Activated CD4-positive, alpha-beta T cell treated with anti-CD3 and anti-CD28 coated beads for 48 hours (primary cell): ENCODE measurements at regions not wholly inside any gene's neighbourhood (a gene's known extent, or its start where the extent isn't known, plus 50 kb on each side); places are given as distances from the start of the nearest gene placed in this dataset.
"Not testable (repeated sequence)": the region's sequence is repeated elsewhere in the genome, so short reads cannot be mapped to it uniquely, and the experiment has no call there.

Experiments
- DNase-seq: peaks from one replicate; pipeline ENCODE4 v3.0.0-alpha.2; 2020

DNA sequence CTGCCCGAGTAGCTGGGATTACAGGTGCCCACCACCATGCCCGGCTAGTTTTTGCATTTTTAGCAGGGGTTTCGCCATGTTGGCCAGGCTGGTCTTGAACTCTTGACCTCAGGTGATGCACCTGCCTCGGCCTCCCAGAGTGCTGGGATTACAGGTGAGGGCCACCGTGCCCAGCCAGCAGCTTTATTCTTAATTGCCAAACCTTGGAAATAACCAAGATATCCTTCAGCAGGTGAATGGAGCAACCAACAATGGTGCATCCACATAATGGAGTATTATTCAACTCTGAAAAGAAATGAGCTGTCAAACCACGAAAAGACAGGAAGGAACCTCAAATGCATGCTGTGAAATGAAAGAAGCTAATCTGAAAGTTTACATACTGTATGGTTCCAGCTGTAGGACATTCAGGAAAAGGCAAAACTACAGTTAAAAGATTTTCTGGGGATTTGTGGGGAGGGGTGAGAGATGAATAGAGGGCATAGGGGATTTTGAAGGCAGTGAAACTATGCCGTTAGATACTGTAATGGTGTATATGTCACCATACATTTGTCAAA is 118.8 kb upstream of the CCND2 start:
- DNase-seq = no peak

DNA sequence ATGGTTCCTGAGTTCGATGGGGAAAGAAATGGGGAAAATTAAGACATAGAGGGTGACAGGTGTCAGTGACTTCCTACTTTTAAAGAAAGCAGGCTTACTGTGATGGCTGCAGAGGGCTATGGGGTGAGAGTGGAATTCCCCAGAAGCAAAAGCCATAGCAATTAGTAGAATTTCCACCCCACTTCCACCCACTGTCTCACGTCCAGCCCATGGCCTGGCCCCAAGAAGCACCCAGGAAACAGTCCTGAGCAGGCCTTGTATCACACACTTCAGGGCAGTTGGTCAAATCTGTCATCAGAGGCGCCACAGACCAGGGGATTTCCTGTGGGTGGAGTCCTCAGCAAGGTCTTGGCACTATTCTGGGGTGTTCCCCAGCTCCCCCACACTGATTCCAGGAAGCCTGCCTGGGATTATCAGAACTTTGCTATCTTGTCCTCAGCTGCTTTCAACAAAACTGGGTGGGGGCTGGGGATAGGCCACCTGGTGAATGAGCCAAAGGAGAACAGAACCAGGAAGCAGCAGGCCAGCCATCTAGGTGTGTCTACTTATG is 120.1 kb upstream of the CCND2 start:
- DNase-seq = peak; percentile 72

DNA sequence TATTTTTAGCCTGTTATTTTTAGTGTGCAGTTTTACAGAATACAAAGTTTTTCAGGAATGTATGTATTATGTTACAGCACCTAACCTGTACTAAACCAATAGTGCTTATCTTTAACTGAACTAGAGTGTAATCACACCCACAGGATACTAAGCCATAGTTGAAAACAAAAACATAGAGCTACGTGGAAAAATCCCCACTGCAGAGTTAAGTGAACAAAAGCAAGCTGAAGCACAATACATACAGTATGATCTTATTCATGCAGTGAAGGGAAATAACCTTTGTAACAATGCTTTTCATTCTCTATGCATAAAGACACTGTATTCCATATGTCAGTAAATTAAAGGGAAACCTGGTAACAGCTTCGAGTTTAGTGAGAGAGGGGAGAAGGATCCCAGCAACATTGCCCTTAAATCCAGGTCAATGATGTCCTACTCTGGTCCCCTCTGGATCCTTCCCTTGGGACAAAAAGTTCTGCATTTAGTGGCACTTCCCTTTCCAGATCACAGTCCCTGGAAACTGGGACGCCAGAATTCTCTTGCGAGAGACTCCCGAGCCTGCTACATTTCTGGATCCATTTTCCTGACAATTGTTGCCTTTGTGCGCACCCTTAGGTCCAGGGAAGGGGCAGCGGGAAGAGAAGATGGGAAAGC is 121.3 kb upstream of the CCND2 start:
- DNase-seq = no peak

DNA sequence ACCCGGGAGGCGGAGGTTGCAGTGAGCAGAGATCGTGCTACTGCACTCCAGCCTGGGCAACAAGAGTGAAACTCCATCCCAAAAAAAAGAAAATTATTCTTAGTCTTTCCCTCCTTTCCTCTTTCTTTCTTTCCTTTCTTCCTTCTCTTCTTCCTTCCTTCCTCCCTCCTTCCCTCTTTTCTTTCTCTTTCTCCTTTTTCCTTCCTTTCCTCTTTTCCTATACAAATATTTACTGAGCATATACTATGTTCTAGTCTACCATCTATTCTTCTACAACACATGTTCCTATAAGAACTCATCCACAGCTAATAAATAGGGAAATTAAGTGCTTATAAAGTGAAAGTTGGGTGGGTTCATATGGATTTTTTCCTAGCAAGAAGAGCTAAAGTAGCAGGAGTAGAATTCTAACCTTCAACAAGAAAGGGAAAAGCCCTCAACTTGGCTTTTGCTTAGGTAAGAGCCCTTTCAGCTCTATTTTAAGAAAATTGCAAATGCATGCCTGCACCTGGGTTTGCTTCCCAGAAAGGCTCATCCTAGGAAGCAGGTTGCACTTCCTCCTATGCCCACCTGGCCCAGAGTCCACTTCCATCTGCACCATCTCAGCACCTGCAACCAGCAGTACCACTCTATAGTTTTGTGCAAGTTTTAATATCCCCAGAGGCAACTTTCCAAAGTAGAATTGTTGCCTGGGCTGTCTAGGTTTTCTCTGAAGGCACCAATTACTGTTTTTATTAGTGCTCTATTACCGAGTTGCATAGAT is 122.0 kb upstream of the CCND2 start:
- DNase-seq = no peak

DNA sequence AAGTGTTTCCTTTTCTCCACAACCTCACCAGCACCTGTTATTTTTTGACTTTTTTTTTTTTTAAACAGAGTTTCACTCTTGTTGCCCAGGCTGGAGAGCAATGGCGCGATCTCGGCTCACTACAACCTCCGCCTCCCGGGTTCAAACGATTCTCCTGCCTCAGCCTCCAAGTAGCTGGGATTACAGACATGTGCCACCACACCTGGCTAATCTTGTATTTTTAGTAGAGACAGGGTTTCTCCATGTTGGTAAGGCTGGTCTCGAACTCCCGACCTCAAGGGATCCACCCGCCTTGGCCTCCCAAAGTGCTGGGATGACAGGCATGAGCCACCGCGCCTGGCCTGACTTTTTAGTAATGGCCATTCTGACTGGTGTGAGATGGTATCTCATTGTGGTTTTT is 123.2 kb upstream of the CCND2 start:
- DNase-seq = not testable (repeated sequence)

DNA sequence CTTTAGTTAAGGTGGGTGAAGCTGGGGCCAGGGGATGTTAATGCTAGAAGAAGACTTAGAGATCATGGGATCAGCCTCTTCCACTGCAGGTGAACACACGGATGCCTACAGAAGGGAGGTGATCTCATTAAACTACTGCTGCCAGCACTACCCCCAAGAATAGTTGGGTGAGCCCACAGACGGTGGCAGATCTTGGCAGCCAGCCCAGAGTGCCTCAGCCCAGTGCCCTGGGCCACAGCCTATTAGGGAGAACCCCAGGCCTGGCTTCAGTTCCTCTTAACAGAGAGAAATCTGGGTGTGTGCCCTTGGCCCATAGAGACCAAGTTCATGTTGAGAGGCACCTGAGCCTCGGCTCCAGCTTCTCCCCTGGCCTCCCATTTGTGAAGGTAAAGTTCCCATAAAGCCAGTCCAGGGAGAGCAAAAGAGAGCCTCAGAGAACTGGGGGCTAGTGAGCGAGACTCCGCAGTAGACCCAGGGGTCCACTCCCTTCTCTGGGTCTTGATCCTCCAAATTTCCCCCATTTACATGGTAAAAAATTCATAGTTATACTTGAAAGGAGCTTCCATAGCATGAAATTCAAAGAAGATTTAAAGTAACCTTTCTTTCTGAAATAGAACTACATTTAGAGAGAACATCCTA is 125.0 kb upstream of the CCND2 start:
- DNase-seq = peak; percentile 64

DNA sequence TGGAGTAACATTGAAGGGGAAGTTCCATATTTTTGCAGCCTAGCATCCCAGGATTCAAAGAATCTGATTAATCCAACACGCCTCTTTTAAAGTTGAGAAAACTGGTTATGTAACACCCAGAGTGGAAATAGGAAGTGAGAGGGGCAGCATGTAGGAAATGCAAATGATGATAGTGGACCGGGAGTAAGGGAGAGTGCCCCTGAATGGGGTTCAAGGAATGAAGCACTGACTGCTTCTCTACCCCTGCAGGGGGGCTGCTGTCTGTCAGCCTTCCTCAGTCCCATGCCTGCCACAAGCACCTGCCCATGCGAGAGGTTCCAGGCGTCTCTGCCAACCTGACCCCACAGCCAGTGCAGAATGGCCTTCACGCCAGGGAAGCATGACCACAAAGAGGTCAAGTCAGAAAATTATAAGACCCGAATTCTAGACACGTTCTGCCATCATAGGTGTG is 126.5 kb upstream of the CCND2 start:
- no peak for DNase-seq

DNA sequence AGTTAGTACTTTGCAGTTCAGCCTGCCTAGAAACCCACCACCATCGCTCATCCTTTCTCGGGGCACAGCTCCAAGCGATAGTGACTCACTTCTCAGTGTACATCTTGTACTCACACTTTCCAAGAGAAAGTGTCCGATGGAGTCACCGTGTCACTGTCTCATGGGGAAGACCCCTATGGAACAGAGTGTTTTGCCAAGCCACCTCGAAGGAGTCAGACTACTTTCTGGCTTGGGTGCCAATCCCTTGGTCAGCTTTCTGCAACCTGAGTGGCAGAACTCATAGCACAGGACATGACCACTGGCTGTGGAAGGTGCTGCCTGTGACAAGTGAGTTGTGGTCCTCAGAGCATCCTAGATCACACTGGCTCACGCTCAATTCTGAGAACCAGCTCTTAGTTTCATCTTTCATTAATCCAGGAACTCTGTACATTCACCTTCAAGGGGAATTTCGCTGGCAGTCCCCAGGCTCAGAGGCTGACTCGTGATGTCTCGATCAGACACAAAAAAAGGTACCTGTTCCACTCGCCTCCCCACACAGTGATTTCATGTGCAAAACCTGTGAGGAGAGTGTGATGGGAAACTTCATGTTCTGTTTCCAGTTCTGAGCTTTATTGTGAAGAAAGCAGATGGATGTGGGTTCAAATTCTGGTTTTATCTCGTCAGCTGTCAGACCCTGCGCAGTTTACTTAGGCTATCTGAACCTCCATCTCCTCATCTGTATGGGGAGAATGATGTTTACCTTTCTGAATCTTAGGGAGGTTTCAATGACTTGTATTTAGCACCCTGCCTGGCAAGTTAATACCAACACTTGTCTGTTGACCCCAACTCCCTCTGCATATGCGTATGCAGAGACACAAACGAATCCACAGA is 127.3 kb upstream of the CCND2 start:
- peak; percentile 80 for DNase-seq

DNA sequence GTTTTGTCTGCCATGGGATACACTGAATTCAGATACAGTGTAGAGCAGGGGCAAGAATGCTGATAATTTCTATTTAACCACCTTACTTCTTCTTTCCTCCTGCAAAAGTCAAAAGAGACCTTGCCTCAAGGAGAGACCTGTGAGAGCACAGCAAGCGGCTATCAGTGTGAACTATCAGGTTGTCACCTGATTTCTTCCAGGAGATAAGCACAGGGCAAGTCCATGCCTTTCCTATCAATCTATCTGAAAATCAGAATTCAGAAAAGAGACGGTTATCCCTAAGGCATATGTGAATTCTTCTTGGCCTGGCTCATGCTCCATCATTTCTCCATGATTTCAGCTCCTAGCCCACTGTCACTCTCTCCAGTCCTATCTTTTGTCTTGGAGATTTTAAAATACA is 128.9 kb upstream of the CCND2 start:
- DNase-seq = no peak

DNA sequence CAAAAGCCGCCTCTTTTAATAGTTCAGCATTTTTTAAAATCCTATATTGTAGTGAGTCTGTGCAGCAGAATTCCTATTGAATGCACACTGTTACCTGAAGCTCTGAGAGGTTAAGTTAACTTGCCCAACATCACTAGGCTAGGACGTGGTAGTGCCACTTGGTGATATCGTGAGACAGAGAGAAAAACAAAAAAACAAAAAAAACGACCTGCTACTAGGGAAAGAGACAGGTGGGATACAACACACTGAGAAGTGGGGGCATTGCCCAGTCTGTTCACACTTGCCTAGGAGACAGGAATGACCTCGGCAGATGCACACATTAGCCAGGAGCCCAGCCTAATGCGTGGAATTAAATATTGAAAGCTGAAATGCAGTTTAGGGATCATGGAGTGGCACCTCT is 129.7 kb upstream of the CCND2 start:
- peak; percentile 33 for DNase-seq

DNA sequence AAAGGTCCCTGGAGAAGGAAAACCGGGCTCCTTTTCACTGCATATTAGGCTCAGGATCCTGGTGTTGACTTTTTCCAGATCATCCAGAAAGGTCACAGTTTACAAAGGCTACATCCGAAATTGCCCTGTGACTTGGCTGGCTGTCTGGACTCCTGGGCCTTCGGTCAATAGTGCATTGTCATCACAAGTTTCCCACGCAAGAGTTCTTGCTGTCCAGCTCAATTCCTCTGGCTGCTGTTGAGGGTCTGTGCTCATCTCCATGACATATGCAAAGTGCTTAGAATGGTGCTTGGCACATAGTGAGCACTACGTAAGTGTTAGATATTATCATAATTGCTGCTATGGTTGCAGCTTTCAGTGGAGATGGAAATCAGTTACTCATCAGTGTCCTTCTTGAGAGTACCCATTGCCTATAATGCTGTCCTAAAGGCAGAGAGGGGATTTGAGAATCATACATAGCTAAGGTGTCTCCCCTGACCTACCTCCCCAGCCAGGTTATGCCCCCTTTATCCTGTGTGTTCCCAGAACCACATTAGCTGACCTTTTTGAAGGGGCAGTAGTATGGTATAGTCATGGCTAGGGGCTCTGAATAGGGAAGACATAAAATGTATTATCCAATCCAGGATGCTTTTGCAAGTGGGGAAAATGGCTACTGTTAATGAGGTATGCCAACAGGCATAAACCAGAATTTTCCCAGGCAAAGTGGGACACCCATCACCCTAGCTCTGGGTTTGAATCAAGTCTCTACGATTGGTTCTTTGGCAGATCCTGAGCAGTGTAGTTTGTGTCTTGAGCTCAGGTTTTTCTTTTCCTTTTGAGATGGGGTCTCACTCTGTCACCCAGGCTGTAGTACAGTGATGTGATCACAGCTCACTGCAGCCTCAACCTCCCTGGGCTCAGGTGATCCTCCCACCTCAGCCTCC is 132.0 kb upstream of the CCND2 start:
- peak; percentile 21 for DNase-seq

DNA sequence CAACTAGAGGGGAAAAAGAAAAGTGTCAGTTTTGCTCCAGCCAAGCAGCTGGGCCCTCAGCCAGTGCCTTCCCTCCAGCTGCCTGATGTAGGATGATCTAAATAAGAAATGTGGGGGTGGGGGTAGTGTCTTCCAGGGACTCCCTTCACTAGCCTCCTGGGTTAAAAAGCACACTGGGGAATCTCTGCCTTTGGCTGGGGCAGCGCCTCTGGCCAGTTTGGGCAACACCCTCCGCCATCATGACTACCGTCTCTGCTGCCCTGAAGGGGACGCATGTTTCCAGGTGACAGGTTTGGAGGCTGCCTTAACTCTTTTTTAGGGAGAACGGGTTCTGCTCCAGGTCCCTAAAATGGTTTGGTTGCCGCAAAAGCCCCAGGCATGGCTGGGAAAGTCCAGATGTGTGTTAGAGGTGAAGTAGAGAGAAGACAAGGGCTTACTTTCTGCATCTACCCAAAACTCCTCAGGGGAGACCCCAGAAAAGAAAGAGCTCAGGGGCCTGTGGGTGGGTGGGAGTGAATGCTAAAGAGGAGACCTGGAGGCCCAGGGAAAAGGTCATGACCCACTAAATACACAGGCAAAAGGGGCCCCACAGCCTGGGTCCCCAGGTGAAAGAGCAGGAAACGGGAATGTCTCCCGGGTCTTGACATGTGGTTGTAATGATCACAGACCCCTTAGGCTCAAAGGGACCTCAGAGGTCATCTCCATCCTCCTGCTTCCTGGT is 132.8 kb upstream of the CCND2 start:
- no peak for DNase-seq

DNA sequence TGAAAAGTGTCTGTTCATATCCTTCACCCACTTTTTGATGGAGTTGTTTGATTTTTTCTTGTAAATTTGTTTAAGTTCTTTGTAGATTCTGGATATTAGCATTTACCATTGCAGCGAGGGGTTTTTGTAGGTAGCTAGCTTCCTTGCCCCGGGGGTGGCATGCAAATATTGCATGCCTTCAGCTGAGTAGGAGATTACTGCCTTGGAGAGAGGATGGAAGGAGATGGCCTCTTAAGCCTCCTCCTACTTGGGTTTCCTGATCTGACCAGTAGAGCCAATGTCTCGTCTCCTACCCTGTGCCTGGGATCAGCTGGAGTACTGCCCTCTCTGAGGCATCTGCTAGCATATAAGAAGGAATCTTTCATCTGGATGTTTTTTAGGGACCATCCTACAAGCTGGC is 134.4 kb upstream of the CCND2 start:
- no peak for DNase-seq

DNA sequence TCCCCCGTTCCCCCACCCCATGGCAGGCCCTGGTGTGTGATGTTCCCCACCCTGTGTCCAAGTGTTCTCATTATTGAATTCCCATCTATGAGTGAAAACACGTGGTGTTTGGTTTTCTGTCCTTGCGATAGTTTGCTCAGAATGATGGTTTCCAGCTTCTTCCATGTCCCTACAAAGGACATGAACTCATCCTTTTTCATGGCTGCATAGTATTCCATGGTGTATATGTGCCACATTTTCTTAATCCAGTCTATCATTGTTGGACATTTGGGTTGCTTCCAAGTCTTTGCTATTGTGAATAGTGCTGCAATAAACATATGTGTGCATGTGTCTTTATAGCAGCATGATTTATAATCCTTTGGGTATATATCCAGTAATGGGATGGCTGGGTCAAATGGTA is 135.0 kb upstream of the CCND2 start:
- not testable (repeated sequence) for DNase-seq

DNA sequence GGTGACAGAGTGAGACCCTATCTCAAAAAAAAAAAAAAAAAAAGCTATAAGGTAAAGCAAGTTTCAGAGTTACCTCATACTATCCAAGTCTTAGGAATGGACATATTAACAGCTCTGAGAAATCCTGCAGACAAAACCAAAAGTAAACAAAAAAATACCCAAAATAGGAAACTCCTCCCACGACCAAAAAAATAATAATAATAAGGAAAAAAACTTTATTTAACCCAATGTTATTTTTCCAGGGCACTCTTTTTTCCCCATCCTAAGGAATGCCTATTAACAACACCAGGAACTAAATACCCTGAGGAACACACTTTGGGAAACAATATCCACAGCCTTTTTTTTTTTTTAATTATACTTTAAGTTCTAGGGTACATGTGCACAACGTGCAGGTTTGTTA is 135.5 kb upstream of the CCND2 start:
- DNase-seq = no peak

DNA sequence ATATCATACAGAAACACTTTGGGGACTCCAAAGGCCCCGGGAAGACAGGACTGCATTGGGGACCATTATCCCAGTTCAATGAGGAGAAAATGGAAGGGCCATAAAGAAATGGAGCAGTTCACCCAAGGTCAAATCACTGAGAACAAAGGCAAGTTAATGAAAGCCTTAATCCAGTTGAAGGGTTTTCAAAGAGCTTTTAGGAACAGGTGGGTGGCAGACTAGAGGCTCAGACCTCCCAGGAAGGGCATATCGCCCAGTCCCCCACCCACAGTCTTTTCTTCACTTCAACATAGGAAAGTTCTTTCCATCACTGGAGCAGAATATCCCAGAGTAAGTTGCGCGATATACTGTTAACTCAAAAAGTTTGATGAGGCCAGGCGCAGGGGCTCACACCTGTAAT is 136.1 kb upstream of the CCND2 start:
- DNase-seq = no peak

DNA sequence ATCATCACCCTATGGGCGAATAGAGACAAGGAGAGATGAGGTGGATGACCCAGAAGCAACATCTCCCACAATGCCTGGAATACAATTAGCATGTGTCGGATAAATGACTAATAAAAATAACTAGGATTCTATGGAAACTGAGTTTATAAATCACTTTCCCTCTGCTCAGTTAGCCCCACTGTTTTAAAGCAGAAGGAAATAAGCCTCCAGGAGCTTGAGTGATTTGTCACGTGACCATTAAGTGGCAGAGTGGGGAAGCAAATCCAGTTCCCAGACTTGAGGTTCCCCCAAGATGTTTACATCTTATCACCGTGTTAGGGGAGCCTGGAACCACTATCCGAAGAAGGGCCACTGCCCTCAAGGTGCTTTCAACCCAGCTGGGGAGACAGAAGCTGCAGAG is 136.5 kb upstream of the CCND2 start:
- no peak for DNase-seq

DNA sequence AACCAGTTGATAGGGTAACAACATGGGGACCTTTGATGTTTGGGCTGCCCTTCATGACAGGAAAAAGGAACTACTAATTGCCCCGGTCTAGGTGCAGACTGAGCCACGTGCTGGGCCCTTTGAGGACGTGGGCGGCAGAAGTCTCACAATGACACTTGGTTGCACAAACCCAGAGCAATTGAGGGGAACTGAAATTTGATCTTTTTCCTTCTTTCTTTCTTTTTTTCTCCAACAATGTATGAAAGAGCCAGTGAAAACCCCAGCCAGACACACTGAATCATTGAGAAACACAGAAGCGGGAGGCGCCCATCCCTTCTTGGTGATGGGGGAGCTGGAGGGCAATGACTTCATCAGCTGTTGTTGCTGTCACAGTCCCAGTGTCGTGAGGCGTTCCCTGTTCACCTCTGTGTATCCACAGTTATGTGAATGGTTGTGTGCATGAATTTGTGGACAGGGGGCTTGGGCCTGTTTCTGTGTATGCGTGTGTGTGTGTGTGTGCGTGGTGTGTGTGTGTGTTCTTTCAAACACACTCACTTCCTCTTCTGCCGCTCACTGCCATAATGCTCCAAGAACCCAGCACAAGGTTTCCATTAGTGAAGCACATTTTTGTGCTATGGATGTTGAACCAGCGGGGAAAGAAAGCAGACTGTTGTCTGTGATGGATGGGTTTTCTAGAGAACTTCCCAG is 137.5 kb upstream of the CCND2 start:
- DNase-seq = peak; percentile 88

DNA sequence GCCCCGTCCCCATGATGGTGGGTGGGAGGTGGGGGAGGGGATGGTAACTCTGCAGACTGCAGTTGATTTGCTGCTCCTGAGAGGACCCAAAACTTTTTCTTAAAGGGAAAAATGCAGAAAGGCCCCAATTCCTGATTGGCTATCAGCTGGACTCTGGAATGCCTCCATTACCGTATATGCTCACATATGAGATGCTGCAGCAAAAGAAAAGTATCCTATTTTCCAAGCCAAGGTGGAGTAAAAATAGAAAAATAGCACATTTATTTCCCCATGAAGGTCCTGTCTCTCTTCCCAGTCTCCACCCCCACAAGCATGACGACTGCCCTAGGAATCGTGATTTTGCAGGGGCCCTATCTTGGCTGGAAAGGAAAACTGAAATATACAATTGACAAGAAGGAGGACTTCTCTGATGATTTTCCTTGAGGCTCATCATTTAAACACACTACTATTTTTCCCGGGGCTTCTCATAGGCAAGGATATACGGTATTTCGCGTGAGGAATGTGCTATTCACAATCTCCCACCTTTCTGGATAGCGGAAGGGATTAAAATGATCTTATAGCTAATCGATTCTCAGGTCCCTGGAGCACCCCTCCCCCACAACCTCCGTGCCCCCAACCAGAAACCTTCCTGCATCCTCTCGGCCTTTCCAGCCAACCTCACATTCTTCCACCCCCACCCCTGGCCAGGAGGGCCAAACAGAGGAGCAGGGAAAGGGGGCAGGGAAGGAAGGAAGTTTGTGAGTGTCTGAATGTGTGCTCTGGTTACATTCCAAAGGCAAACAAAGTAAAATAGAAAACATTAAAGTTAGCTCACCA is 138.9 kb upstream of the CCND2 start:
- no peak for DNase-seq
